Gastrocnemius medialis (tissue), 4 donors: ENCODE measurements at regions not wholly inside any gene's neighbourhood (a gene's known extent, or its start where the extent isn't known, plus 50 kb on each side); places are given as distances from the start of the nearest gene placed in this dataset.
"Not testable (repeated sequence)": the region's sequence is repeated elsewhere in the genome, so short reads cannot be mapped to it uniquely, and the experiment has no call there.

Experiments
- CTCF ChIP-seq, 5 experiments: fragments of 450-650 bp in 3 of 5; fragments of 200-600 bp in 2 of 5; sonication (generic) in 2 of 5; IDR thresholded peaks in 4 of 5; conservative IDR thresholded peaks in 1 of 5; 1 replicate in 4 of 5; 2 replicates in 1 of 5; pipeline ENCODE4 v1.5.1; 2016 to 2019; ENCODE audit warnings: antibody characterized with exemption in 5 of 5, mild to moderate bottlenecking in 3 of 5, moderate library complexity in 3 of 5
- POLR2A ChIP-seq, 2 donors: fragments of 450-650 bp; IDR thresholded peaks; one replicate each; pipeline ENCODE4 v1.6.1; 2017; ENCODE audit warnings: antibody characterized with exemption in 2 of 2, mild to moderate bottlenecking in 2 of 2, moderate library complexity in 2 of 2

- TF ChIP-seq POLR2A (IDR thresholded peaks at IDR 0.05); CTCF (IDR thresholded peaks at IDR 0.05 in 4 of 5, conservative IDR thresholded peaks at IDR 0.05 in 1 of 5): not testable (repeated sequence)
Observed at GRCh38 chr14:78013911-78014310, 156.3 kb upstream of the NRXN3 start.
